ENCODE measurements at regions not wholly inside any gene's neighbourhood (a gene's known extent, or its start where the extent isn't known, plus 50 kb on each side); places are given as distances from the start of the nearest gene placed in this dataset.

DNA sequence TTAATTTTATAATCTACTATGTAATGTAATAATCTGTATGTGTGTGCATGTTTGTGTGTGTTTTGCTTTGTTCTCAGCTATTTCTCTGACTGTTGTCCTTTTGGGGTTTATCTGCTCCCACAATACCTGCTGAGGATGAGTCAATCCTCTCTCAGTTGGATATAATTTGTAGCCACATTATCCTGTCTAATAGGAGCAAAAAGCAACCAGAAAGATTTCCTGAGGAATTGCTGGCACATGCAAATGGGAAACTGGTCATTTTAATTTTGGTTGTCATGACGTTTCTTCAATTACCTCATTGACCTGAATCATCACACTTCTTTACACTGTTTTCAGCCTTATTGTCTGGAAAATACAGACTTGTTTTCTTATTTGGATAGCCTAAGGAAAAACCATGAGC is 488.4 kb downstream of the KLF5 start:
- H3K36me3 Mint-ChIP-seq (ENCODE audit: low read depth, unreplicated experiment) = no peaks in the 10 kb centered on the region
- no peak for FAIRE-seq
- no peaks in the 10 kb centered on the region for H3K9me3 ChIP-seq (ENCODE audit: insufficient read depth, low read depth, low read length)

DNA sequence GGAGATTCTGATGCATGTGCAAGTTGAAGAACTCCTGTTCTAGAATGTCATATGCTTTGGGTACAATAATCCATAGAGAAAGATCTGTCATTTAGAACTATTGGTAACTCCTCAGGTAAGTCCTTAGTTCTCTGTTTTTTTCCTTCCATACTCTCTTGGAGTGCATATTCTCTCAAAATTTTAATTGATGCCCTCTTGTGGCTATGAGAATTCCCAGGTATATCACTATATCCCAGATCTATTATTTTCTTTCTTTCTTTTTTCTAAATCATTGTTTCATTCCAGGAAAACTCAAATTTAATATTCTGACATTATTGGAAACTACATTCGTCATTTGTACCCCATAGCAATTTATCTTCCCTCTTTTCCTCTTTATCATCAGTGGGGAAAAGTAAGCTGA is 485.4 kb downstream of the KLF5 start:
- H3K27me3 ChIP-seq (ENCODE audit: insufficient read depth, low read length) = no peaks in the 10 kb centered on the region
- no peak overlapping the region for H3K27ac Mint-ChIP-seq (ENCODE audit: unreplicated experiment)
- H3K9ac ChIP-seq (ENCODE audit: low read length) = no peak overlapping the region
- no peaks in the 10 kb centered on the region for H3K9me3 ChIP-seq (ENCODE audit: insufficient read depth, low read depth, low read length)
- H3K27me3 Mint-ChIP-seq (ENCODE audit: low read depth, unreplicated experiment) = no peaks in the 10 kb centered on the region
- FAIRE-seq (no peak), DNase-seq (ENCODE audit: low read depth) (no peak)
- H4K20me1 ChIP-seq (ENCODE audit: insufficient read depth, low read length) = no peaks in the 10 kb centered on the region
- H3K27ac ChIP-seq (ENCODE audit: low read depth, low read length) = no peak overlapping the region
- H3K9me3 Mint-ChIP-seq (ENCODE audit: unreplicated experiment) = no peaks in the 10 kb centered on the region
- no peak overlapping the region for H3K4me3 Mint-ChIP-seq (ENCODE audit: unreplicated experiment)
- TF ChIP-seq, protein P1, sequence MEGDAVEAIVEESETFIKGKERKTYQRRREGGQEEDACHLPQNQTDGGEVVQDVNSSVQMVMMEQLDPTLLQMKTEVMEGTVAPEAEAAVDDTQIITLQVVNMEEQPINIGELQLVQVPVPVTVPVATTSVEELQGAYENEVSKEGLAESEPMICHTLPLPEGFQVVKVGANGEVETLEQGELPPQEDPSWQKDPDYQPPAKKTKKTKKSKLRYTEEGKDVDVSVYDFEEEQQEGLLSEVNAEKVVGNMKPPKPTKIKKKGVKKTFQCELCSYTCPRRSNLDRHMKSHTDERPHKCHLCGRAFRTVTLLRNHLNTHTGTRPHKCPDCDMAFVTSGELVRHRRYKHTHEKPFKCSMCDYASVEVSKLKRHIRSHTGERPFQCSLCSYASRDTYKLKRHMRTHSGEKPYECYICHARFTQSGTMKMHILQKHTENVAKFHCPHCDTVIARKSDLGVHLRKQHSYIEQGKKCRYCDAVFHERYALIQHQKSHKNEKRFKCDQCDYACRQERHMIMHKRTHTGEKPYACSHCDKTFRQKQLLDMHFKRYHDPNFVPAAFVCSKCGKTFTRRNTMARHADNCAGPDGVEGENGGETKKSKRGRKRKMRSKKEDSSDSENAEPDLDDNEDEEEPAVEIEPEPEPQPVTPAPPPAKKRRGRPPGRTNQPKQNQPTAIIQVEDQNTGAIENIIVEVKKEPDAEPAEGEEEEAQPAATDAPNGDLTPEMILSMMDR (IDR thresholded peaks at IDR 0.05; ENCODE audit: insufficient read depth, low read depth, low read length) = no peak
- no peak for TF ChIP-seq EZH2 (IDR thresholded peaks at IDR 0.05; ENCODE audit: insufficient read depth, low read length)
- H3K36me3 Mint-ChIP-seq (ENCODE audit: low read depth, unreplicated experiment) = no peaks in the 10 kb centered on the region
- H3K4me2 ChIP-seq (ENCODE audit: low read length) = no peak overlapping the region
- no peaks in the 10 kb centered on the region for H3K4me1 ChIP-seq (ENCODE audit: insufficient read depth, low read length)
- H2AFZ ChIP-seq (ENCODE audit: low read depth, low read length) = no peak overlapping the region
- no peaks in the 10 kb centered on the region for H3K4me1 Mint-ChIP-seq (ENCODE audit: low read depth, unreplicated experiment)
- H3K4me3 ChIP-seq (ENCODE audit: insufficient read depth, low read depth, low read length) = no peak overlapping the region
- no peaks in the 10 kb centered on the region for H3K36me3 ChIP-seq (ENCODE audit: insufficient read depth, low read length)
- H3K79me2 ChIP-seq (ENCODE audit: insufficient read depth, low read length) = no peaks in the 10 kb centered on the region

More for the DNA sequence above, 488.4 kb downstream of the KLF5 start:
- no peak for TF ChIP-seq EZH2 (IDR thresholded peaks at IDR 0.05; ENCODE audit: insufficient read depth, low read length)
- TF ChIP-seq, protein P1 (IDR thresholded peaks at IDR 0.05; ENCODE audit: insufficient read depth, low read depth, low read length) = no peak
- H3K4me3 Mint-ChIP-seq (ENCODE audit: unreplicated experiment) = no peak overlapping the region
- H3K36me3 ChIP-seq (ENCODE audit: insufficient read depth, low read length) = no peaks in the 10 kb centered on the region
- DNase-seq (ENCODE audit: low read depth) = no peak
- H3K4me1 ChIP-seq (ENCODE audit: insufficient read depth, low read length) = no peaks in the 10 kb centered on the region
- no peaks in the 10 kb centered on the region for H3K4me1 Mint-ChIP-seq (ENCODE audit: low read depth, unreplicated experiment)
- no peak overlapping the region for H3K9ac ChIP-seq (ENCODE audit: low read length)
- no peaks in the 10 kb centered on the region for H3K27me3 Mint-ChIP-seq (ENCODE audit: low read depth, unreplicated experiment)
- H3K27me3 ChIP-seq (ENCODE audit: insufficient read depth, low read length) = no peaks in the 10 kb centered on the region
- no peak overlapping the region for H3K4me3 ChIP-seq (ENCODE audit: insufficient read depth, low read depth, low read length)
- no peaks in the 10 kb centered on the region for H4K20me1 ChIP-seq (ENCODE audit: insufficient read depth, low read length)
- H3K79me2 ChIP-seq (ENCODE audit: insufficient read depth, low read length) = no peaks in the 10 kb centered on the region
- H3K4me2 ChIP-seq (ENCODE audit: low read length) = no peak overlapping the region
- H2AFZ ChIP-seq (ENCODE audit: low read depth, low read length) = no peak overlapping the region
- H3K9me3 Mint-ChIP-seq (ENCODE audit: unreplicated experiment) = no peaks in the 10 kb centered on the region
- H3K27ac ChIP-seq (ENCODE audit: low read depth, low read length) = no peak overlapping the region
- no peak overlapping the region for H3K27ac Mint-ChIP-seq (ENCODE audit: unreplicated experiment)

DNA sequence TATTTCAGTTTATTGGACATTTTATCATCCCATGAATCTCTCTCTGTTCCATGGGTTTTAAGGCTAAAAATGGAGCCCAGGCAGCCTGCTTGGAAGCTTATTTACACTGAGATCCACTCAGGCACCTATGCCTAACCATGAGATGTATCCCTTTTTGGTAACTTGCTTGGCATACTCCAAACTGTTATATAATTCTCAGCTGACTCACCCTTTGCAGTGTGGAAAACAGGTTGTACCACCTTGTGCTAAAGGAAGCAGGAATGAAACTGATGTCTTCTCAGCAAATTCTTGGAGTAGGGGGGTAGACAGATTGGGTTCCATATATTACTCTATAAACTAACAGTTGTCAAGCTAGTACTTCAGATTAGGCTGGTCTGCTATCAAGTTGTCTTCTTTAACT is 483.6 kb downstream of the KLF5 start:
- Histone ChIP-seq H4K20me1 (ENCODE audit: insufficient read depth, low read length) (no peaks in the 10 kb centered on the region), H3K4me1 (ENCODE audit: insufficient read depth, low read length) (no peaks in the 10 kb centered on the region), H3K9ac (ENCODE audit: low read length) (no peak overlapping the region), H3K79me2 (ENCODE audit: insufficient read depth, low read length) (no peaks in the 10 kb centered on the region), H3K36me3 (ENCODE audit: insufficient read depth, low read length) (no peaks in the 10 kb centered on the region), H3K27ac (ENCODE audit: low read depth, low read length) (no peak overlapping the region), H3K4me2 (ENCODE audit: low read length) (no peak overlapping the region), H3K4me3 (ENCODE audit: insufficient read depth, low read depth, low read length) (no peak overlapping the region), H3K9me3 (ENCODE audit: insufficient read depth, low read depth, low read length) (no peaks in the 10 kb centered on the region), H2AFZ (ENCODE audit: low read depth, low read length) (no peak overlapping the region), H3K27me3 (ENCODE audit: insufficient read depth, low read length) (no peaks in the 10 kb centered on the region)
- Mint-ChIP-seq H3K4me1 (ENCODE audit: low read depth, unreplicated experiment) (no peaks in the 10 kb centered on the region), H3K9me3 (ENCODE audit: unreplicated experiment) (no peaks in the 10 kb centered on the region), H3K4me3 (ENCODE audit: unreplicated experiment) (no peak overlapping the region), H3K27me3 (ENCODE audit: low read depth, unreplicated experiment) (no peaks in the 10 kb centered on the region), H3K27ac (ENCODE audit: unreplicated experiment) (no peak overlapping the region), H3K36me3 (ENCODE audit: low read depth, unreplicated experiment) (no peaks in the 10 kb centered on the region)
- TF ChIP-seq EZH2 (IDR thresholded peaks at IDR 0.05; ENCODE audit: insufficient read depth, low read length) = no peak
- TF ChIP-seq, protein P1 (IDR thresholded peaks at IDR 0.05; ENCODE audit: insufficient read depth, low read depth, low read length) = no peak
- no peak for DNase-seq (ENCODE audit: low read depth)
- no peak for FAIRE-seq
